ENCODE measurements at regions not wholly inside any gene's neighbourhood (a gene's known extent, or its start where the extent isn't known, plus 50 kb on each side); places are given as distances from the start of the nearest gene placed in this dataset.

GRCh38 chr1:4262665-4263064 lies 362.6 kb upstream of the C1orf174 start:
- H3K36me3 Mint-ChIP-seq: peaks cover 3 to 24% of the 10 kb centered on the region in 2 donors
- no peak for DNase-seq (ENCODE audit: low spot score in 2 of 2)
- H3K27ac Mint-ChIP-seq: no peak overlapping the region
- ATAC-seq: no peak
- peaks cover 16% of the 10 kb centered on the region in 2 donors for H3K9me3 Mint-ChIP-seq

- ATAC-seq: no peak
- H3K36me3 Mint-ChIP-seq: peaks cover 0 to 16% of the 10 kb centered on the region in 2 donors
Measured at GRCh38 chr1:4263699-4264098, 363.6 kb upstream of the C1orf174 start.

GRCh38 chr1:4265836-4266235 lies 365.8 kb upstream of the C1orf174 start:
- Mint-ChIP-seq H3K36me3 (peaks cover 0 to 6% of the 10 kb centered on the region in 2 donors), H3K27ac (no peak overlapping the region), H3K9me3 (peaks cover 2 to 6% of the 10 kb centered on the region in 2 donors)
- ATAC-seq (no peak), DNase-seq (ENCODE audit: low spot score in 2 of 2) (no peak)

More at GRCh38 chr1:4263699-4264098, 363.6 kb upstream of the C1orf174 start:
- peaks cover 9 to 10% of the 10 kb centered on the region in 2 donors for H3K9me3 Mint-ChIP-seq
- no peak for DNase-seq (ENCODE audit: low spot score in 2 of 2)
- H3K27ac Mint-ChIP-seq: no peak overlapping the region

DNA sequence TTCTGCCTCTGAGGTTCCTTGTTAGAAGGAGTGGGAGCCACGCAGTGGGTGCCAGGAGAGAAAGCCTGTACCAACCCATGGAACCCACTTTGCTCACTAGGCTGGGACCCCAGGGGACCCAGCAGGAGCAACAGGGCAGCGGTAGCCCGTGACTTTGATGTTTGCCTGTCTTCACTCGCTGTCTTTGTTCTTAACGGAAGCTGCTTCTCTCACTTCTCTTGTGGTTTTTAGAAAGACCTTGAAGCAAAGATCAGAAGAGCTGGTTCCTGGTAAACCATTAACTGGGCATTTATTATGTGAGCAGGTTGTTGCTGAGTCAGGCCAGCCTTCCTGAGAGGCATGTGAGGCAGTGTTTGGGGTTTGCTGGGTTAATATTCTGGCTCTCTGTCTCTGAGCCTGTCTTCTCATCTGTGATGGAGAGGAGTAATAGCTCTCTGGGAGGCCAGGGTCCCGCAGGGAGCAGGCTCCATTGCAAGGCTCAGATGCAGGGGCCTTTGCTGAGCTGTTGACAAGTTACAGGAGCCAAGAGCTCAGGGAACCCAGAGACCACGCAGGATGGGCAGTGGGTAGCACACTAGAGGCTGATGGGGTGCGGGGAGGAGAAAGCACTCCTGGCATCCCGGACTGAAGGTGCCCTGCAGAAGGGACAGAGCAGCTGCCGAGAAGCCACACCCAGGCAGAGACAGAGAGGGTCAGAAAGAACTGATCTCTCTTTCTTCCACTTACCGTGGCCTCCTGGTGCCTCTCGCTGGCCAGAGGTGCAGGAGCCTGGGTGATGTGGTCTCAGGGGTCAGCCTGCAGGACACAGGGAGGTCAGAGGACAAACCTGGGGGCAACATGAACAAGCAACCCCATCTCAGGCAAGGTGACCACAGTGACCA lies 367.5 kb upstream of the C1orf174 start:
- Mint-ChIP-seq H3K27ac (no peak overlapping the region), H3K36me3 (no peaks in the 10 kb centered on the region), H3K9me3 (no peaks in the 10 kb centered on the region)
- DNase-seq (ENCODE audit: low spot score in 2 of 2) (no peak), ATAC-seq (peak in 1 of 2 donors; percentile 78)

- Mint-ChIP-seq H3K27ac (no peak overlapping the region), H3K9me3 (no peaks in the 10 kb centered on the region), H3K36me3 (no peaks in the 10 kb centered on the region)
- ATAC-seq: no peak
- DNase-seq (ENCODE audit: low spot score in 2 of 2): no peak
Measured at GRCh38 chr1:4268262-4268888, 368.3 kb upstream of the C1orf174 start.

DNA sequence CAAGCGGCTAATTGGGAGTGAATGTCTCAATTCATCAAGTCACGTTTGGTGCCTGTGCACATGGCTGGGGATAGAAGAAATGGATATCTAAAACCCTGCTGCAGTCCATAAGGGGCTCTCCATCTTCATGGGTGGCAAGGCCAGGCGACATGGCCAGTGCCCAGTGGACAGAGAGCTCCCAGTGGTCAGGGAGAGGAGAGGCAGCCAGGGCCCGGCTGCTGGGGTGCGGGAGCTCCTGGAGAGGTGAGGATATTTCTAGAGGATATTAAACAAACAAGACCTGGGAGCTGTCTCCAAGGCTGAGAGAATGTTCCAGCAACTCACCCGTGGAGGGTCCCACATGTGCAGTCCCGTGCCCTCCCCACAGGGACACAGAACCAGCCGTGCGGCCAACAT lies 368.8 kb upstream of the C1orf174 start:
- ATAC-seq: no peak
- DNase-seq (ENCODE audit: low spot score in 2 of 2): no peak
- no peaks in the 10 kb centered on the region for H3K9me3 Mint-ChIP-seq
- no peak overlapping the region for H3K27ac Mint-ChIP-seq
- H3K36me3 Mint-ChIP-seq: no peaks in the 10 kb centered on the region

DNA sequence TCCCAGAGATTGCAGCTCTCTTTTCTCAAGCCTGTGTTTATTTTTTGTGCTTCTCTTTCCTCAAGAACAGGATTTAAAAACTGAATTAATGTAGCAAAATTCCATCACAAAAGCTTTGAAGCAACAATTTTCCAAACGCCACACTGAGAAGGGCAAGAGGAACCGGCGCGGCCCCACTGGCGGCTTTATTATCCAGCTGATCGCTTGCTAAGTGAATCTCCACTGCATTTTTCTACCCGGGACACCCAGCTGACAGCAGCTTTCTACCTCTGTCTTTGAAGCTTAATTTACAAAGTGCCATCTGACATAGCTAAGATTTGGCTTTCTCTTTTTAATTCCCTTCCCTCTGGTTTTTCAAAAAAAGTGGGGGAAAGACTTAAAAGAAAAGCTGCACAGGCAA lies 369.3 kb upstream of the C1orf174 start:
- ATAC-seq (no peak), DNase-seq (ENCODE audit: low spot score in 2 of 2) (no peak)
- H3K9me3 Mint-ChIP-seq: no peaks in the 10 kb centered on the region
- H3K27ac Mint-ChIP-seq: no peak overlapping the region
- H3K36me3 Mint-ChIP-seq: no peaks in the 10 kb centered on the region

DNA sequence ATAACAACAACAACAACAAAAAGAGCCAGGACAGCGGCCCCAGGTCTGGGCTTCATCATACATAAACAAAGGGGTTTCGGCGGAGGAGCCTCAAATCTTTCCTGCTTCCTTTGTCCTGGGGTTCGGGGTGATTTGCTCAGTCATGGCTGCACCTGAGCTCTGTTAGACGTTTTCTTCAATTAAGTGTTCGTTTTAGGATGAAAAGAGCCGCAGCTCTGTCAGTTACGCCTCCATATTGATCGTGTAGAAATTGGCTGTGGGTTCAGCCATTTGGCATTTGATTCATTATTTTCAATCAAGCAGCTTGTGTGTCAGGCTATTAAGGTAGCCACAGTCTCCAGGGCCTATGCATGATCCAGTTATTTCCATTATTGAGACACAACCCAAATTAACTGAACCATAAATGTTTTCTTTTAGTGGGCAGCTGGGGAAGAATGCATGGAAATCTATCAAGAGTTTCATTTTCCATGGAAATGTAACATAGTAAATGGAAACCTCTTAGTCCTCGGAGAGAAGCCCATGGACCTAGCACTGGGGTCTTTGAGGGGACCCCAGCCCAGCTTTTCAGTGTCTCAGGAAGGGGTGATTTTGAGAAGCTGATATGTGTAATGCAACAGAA lies 370.0 kb upstream of the C1orf174 start:
- ATAC-seq (no peak), DNase-seq (ENCODE audit: low spot score in 2 of 2) (no peak)
- Mint-ChIP-seq H3K27ac (no peak overlapping the region), H3K9me3 (no peaks in the 10 kb centered on the region), H3K36me3 (no peaks in the 10 kb centered on the region)

- Mint-ChIP-seq H3K9me3 (no peaks in the 10 kb centered on the region), H3K36me3 (no peaks in the 10 kb centered on the region), H3K27ac (no peak overlapping the region)
- DNase-seq (ENCODE audit: low spot score in 2 of 2): no peak
- ATAC-seq: no peak
Measured at GRCh38 chr1:4270651-4271337, 370.7 kb upstream of the C1orf174 start.

- ATAC-seq (no peak), DNase-seq (ENCODE audit: low spot score in 2 of 2) (no peak)
- H3K9me3 Mint-ChIP-seq: no peaks in the 10 kb centered on the region
- no peak overlapping the region for H3K27ac Mint-ChIP-seq
- H3K36me3 Mint-ChIP-seq: no peaks in the 10 kb centered on the region
Measured at GRCh38 chr1:4271338-4271998, 371.4 kb upstream of the C1orf174 start.

DNA sequence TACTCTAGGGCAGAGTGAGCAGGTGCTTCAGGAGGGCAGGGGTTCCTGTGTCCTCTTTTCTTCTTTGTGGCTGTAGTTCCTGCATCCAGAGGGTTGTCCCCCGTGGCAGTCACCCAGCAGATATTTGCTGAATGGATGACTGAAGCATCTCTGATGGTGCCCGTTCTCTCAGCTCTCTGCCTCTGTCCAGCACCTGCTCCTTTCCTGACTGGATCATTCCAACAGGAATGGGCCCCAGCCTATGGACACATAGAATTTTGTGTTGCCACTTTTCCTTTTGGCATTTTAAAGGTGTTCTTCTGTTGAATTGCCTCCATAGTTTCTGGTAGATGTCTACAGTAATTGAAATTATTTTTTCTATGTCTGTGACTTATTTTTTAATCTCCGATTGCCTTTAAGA lies 372.5 kb upstream of the C1orf174 start:
- Mint-ChIP-seq H3K27ac (no peak overlapping the region), H3K36me3 (peaks cover 0 to 9% of the 10 kb centered on the region in 2 donors), H3K9me3 (peaks cover 0 to 8% of the 10 kb centered on the region in 2 donors)
- DNase-seq (ENCODE audit: low spot score in 2 of 2): no peak
- ATAC-seq: no peak

DNA sequence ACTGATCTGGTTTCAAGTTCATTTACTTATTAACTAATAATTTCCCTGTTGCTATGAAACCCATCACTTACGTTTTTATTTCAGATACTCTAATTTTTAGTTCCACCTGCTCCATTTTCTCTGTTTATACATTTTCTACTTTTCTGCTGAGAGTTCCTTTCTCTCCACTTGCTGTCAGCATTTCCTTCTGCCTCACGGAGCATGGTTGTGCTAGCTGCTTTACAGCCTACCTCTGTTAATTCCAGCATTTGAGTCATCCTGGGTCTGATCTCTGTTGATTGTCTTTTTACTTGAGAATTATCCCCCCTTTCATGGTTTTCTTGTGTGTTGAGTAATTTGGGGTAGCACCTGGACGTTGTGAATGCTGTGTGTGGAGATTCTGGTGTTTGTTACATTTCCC lies 373.2 kb upstream of the C1orf174 start:
- H3K27ac Mint-ChIP-seq: no peak overlapping the region
- peaks cover 0 to 15% of the 10 kb centered on the region in 2 donors for H3K36me3 Mint-ChIP-seq
- no peak for ATAC-seq
- H3K9me3 Mint-ChIP-seq: peaks cover 6 to 14% of the 10 kb centered on the region in 2 donors
- DNase-seq (ENCODE audit: low spot score in 2 of 2): no peak

DNA sequence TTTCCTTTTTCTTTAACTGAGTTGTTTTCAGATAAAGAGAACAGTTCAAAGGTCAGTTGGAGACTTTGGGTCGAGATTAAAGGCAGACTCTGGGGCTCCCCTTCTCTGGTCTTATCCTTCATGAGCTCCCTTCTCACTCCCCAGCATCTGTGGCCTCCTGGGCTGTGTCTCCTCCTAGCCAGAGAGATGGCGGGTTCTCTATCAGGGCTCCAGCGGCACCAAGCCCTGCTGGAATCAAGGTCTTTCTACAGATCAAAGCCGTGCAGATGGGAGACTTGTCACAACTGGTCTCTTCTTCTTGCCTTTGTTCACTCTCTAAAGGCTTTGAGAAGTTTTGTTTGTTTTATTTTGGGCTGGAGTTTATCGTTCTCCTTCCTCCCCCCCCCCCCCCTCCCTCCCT lies 373.7 kb upstream of the C1orf174 start:
- Mint-ChIP-seq H3K27ac (no peak overlapping the region), H3K9me3 (peaks cover 6 to 15% of the 10 kb centered on the region in 2 donors), H3K36me3 (peaks cover 0 to 16% of the 10 kb centered on the region in 2 donors)
- ATAC-seq: no peak
- no peak for DNase-seq (ENCODE audit: low spot score in 2 of 2)

GRCh38 chr1:4275083-4275482 lies 375.0 kb upstream of the C1orf174 start:
- Mint-ChIP-seq H3K36me3 (peaks cover 0 to 16% of the 10 kb centered on the region in 2 donors), H3K27ac (no peak overlapping the region), H3K9me3 (peaks cover 6 to 15% of the 10 kb centered on the region in 2 donors)
- DNase-seq (ENCODE audit: low spot score in 2 of 2) (no peak), ATAC-seq (no peak)

DNA sequence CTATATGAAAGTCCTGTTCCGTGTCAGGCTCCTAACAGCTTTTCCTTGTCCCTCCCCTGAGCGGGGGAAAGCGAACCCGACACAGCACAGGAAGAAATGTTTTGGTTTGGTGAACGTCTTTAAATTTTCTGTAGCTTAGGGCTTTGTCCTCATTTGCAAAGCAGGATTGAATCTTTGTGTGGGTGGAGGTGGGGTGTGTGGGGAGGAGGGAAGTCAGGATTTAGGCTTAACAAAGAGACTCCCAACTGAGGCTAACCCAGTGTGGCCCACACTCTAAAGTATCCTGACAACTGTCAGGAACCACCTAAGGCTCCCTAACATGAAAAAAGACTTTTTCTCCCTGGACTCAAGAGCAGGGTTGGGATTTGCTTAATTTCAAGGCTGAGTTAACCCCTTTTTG lies 376.2 kb upstream of the C1orf174 start:
- Mint-ChIP-seq H3K36me3 (peaks cover 0 to 16% of the 10 kb centered on the region in 2 donors), H3K27ac (no peak overlapping the region), H3K9me3 (peaks cover 6 to 15% of the 10 kb centered on the region in 2 donors)
- ATAC-seq (no peak), DNase-seq (ENCODE audit: low spot score in 2 of 2) (no peak)

DNA sequence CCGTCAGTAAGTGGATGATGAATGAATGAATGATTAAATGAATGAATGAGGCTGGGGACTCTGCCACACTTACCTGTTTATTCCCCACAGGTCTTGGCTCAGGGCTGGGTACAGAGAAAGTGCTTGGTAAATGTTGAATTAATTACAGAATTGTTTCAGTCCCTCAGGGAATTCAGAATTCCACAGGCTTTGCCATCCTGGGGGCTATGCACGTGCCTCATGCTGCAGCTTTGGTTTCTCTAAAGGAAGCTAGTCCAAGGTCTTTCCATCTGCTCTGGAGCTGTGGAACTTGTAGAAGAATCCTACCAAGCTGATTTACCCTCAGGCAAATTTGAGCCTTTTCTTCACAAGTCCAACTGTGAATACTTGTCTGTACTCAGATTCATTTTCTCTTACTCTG lies 376.8 kb upstream of the AJAP1 start:
- Mint-ChIP-seq H3K36me3 (peaks cover 0 to 16% of the 10 kb centered on the region in 2 donors), H3K9me3 (peaks cover 11 to 15% of the 10 kb centered on the region in 2 donors), H3K27ac (no peak overlapping the region)
- DNase-seq (ENCODE audit: low spot score in 2 of 2) (no peak), ATAC-seq (no peak)
